ENCODE measurements at regions not wholly inside any gene's neighbourhood (a gene's known extent, or its start where the extent isn't known, plus 50 kb on each side); places are given as distances from the start of the nearest gene placed in this dataset.

DNA sequence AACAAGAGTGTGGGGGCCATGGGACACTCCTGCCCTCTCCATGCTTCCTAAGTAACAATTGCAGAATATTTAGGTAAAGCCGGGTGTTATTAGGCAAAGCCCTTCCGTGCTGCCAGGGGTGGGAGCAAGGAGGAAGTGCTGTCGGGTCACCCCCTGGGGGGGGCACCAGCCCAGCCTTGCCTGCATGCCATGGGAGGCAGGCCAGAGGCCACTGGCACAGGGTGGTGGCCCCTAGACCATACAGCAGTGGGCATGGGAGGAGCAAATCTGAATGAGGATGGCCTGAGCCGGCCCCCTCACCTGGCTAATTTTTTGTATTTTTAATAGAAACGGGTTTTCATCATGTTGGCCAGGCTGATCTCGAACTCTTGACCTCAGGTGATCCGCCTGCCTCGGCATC lies 355.7 kb upstream of the CDH8 start:
- Histone ChIP-seq H3K9me3 (ENCODE audit: control insufficient read depth in 2 of 2, low read length in 2 of 2) (no peaks in the 10 kb centered on the region), H3K4me1 (ENCODE audit: control insufficient read depth, insufficient read depth, low read length) (no peaks in the 10 kb centered on the region), H3K4me3 (ENCODE audit: low read length in 2 of 2) (no peak overlapping the region), H3K27ac (ENCODE audit: low read length) (no peak overlapping the region), H3K27me3 (ENCODE audit: control insufficient read depth in 1 of 2, insufficient read depth in 2 of 2, low read length in 2 of 2) (no peaks in the 10 kb centered on the region), H3K36me3 (ENCODE audit: control insufficient read depth in 2 of 2, insufficient read depth in 2 of 2, low read length in 2 of 2) (no peaks in the 10 kb centered on the region), H3K9ac (ENCODE audit: low read length in 2 of 2) (no peak overlapping the region)

DNA sequence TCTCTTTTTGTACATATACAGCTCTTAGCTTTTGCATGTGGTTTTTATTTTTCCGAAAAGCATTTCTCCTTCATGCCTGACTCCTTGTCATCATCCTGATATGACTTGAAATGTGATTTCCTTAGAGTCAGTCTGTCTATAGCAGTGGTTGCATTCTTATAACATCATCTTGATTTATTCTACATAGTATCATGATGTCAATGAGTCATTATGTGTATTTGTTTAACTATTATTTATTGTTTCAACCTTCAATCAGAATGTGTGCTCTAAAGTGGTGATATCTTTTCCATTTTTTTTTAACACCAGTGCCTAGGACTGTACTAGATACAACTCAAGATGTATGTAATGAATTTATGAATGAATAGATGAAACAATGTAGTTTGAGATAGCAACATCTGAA lies 354.9 kb upstream of the CDH8 start:
- Histone ChIP-seq H3K36me3 (ENCODE audit: control insufficient read depth in 2 of 2, insufficient read depth in 2 of 2, low read length in 2 of 2) (no peaks in the 10 kb centered on the region), H3K4me3 (ENCODE audit: low read length in 2 of 2) (no peak overlapping the region), H3K27ac (ENCODE audit: low read length) (no peak overlapping the region), H3K4me1 (ENCODE audit: control insufficient read depth, insufficient read depth, low read length) (no peaks in the 10 kb centered on the region), H3K27me3 (ENCODE audit: control insufficient read depth in 1 of 2, insufficient read depth in 2 of 2, low read length in 2 of 2) (no peaks in the 10 kb centered on the region), H3K9ac (ENCODE audit: low read length in 2 of 2) (no peak overlapping the region), H3K9me3 (ENCODE audit: control insufficient read depth in 2 of 2, low read length in 2 of 2) (no peaks in the 10 kb centered on the region)

- no peaks in the 10 kb centered on the region for H3K4me1 ChIP-seq (ENCODE audit: control insufficient read depth, insufficient read depth, low read length)
- H3K4me3 ChIP-seq (ENCODE audit: low read length in 2 of 2) = no peak overlapping the region
- no peak overlapping the region for H3K9ac ChIP-seq (ENCODE audit: low read length in 2 of 2)
- H3K9me3 ChIP-seq (ENCODE audit: control insufficient read depth in 2 of 2, low read length in 2 of 2) = no peaks in the 10 kb centered on the region
- no peaks in the 10 kb centered on the region for H3K36me3 ChIP-seq (ENCODE audit: control insufficient read depth in 2 of 2, insufficient read depth in 2 of 2, low read length in 2 of 2)
- H3K27ac ChIP-seq (ENCODE audit: low read length) = no peak overlapping the region
- H3K27me3 ChIP-seq (ENCODE audit: control insufficient read depth in 1 of 2, insufficient read depth in 2 of 2, low read length in 2 of 2) = no peaks in the 10 kb centered on the region
These were observed 354.0 kb upstream of the CDH8 start for GRCh38 chr16:62390214-62390613.

DNA sequence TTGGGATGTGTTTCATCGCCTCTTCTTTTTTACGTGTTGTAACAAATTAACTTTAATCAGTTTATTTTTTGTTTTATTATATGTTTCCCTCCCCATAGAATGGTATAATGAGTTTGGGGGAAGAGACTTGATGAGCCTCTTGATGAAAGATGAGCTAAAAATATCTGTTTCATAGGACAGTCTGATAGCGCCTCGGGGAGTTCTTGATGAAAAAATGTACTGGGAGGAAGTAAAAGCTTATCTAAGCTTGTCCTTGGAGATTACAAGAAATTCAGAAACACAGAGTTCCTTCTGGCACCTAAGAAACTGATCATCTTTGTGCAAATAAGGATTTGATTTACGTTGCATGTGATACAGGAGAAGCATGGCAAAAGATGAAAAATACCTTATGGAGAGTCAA lies 350.2 kb upstream of the CDH8 start:
- Histone ChIP-seq H3K4me1 (ENCODE audit: control insufficient read depth, insufficient read depth, low read length) (no peaks in the 10 kb centered on the region), H3K4me3 (ENCODE audit: low read length in 2 of 2) (no peak overlapping the region), H3K27me3 (ENCODE audit: control insufficient read depth in 1 of 2, insufficient read depth in 2 of 2, low read length in 2 of 2) (no peaks in the 10 kb centered on the region), H3K36me3 (ENCODE audit: control insufficient read depth in 2 of 2, insufficient read depth in 2 of 2, low read length in 2 of 2) (no peaks in the 10 kb centered on the region), H3K9me3 (ENCODE audit: control insufficient read depth in 2 of 2, low read length in 2 of 2) (no peaks in the 10 kb centered on the region), H3K9ac (ENCODE audit: low read length in 2 of 2) (no peak overlapping the region), H3K27ac (ENCODE audit: low read length) (no peak overlapping the region)

DNA sequence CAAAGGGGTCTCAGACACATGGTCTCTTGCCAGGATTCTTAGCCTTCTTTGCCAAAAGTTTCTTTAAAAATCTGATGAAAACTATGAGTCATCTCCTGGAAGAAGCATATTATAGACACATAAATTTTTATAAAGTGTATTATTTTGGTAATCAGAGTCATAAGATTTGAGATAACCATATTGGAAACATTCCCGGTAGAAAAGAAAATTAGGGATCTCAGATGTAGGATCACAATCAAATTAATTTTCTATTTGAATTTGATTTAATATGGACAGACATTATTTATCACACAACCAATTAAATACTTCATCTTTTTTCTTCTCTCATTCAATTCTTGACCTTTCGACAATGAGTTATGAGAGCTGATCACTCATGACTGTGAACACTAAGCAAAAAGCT lies 347.7 kb upstream of the CDH8 start:
- H3K9me3 ChIP-seq (ENCODE audit: control insufficient read depth in 2 of 2, low read length in 2 of 2) = no peaks in the 10 kb centered on the region
- H3K4me1 ChIP-seq (ENCODE audit: control insufficient read depth, insufficient read depth, low read length) = no peaks in the 10 kb centered on the region
- no peak overlapping the region for H3K27ac ChIP-seq (ENCODE audit: low read length)
- no peaks in the 10 kb centered on the region for H3K36me3 ChIP-seq (ENCODE audit: control insufficient read depth in 2 of 2, insufficient read depth in 2 of 2, low read length in 2 of 2)
- H3K27me3 ChIP-seq (ENCODE audit: control insufficient read depth in 1 of 2, insufficient read depth in 2 of 2, low read length in 2 of 2) = no peaks in the 10 kb centered on the region
- no peak overlapping the region for H3K4me3 ChIP-seq (ENCODE audit: low read length in 2 of 2)
- no peak overlapping the region for H3K9ac ChIP-seq (ENCODE audit: low read length in 2 of 2)

- Histone ChIP-seq H3K4me3 (ENCODE audit: low read length in 2 of 2) (no peak overlapping the region), H3K36me3 (ENCODE audit: control insufficient read depth in 2 of 2, insufficient read depth in 2 of 2, low read length in 2 of 2) (no peaks in the 10 kb centered on the region), H3K9ac (ENCODE audit: low read length in 2 of 2) (no peak overlapping the region), H3K4me1 (ENCODE audit: control insufficient read depth, insufficient read depth, low read length) (no peaks in the 10 kb centered on the region), H3K9me3 (ENCODE audit: control insufficient read depth in 2 of 2, low read length in 2 of 2) (no peaks in the 10 kb centered on the region), H3K27ac (ENCODE audit: low read length) (no peak overlapping the region), H3K27me3 (ENCODE audit: control insufficient read depth in 1 of 2, insufficient read depth in 2 of 2, low read length in 2 of 2) (no peaks in the 10 kb centered on the region)
These were observed 334.2 kb upstream of the CDH8 start for GRCh38 chr16:62370445-62370844.

DNA sequence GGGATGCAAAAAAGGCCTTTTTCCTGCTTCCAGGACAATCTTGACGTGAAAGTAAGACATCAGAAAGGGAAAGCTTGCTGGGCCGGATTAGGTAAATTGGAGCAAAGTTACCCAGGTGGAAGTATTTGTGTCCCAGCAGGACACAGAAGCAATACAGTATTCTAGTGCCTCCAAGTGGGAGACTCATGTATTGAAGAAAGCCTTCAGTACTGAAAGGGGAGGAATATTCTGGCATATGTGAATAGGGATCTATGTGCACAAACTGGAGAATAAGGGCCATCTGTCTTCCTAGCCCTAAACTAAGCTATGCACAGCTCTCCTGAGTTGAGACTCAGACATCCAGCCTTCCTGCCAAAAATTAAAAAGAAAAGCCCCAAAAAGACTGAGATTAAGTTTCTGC lies 327.3 kb upstream of the CDH8 start:
- H3K36me3 ChIP-seq (ENCODE audit: control insufficient read depth in 2 of 2, insufficient read depth in 2 of 2, low read length in 2 of 2) = no peaks in the 10 kb centered on the region
- H3K4me1 ChIP-seq (ENCODE audit: control insufficient read depth, insufficient read depth, low read length) = no peaks in the 10 kb centered on the region
- H3K27me3 ChIP-seq (ENCODE audit: control insufficient read depth in 1 of 2, insufficient read depth in 2 of 2, low read length in 2 of 2) = no peaks in the 10 kb centered on the region
- no peak overlapping the region for H3K27ac ChIP-seq (ENCODE audit: low read length)
- no peaks in the 10 kb centered on the region for H3K9me3 ChIP-seq (ENCODE audit: control insufficient read depth in 2 of 2, low read length in 2 of 2)
- no peak overlapping the region for H3K9ac ChIP-seq (ENCODE audit: low read length in 2 of 2)
- no peak overlapping the region for H3K4me3 ChIP-seq (ENCODE audit: low read length in 2 of 2)

GRCh38 chr16:62353355-62353754 lies 317.1 kb upstream of the CDH8 start:
- H3K27me3 ChIP-seq (ENCODE audit: control insufficient read depth in 1 of 2, insufficient read depth in 2 of 2, low read length in 2 of 2) = no peaks in the 10 kb centered on the region
- no peaks in the 10 kb centered on the region for H3K36me3 ChIP-seq (ENCODE audit: control insufficient read depth in 2 of 2, insufficient read depth in 2 of 2, low read length in 2 of 2)
- no peak overlapping the region for H3K27ac ChIP-seq (ENCODE audit: low read length)
- no peak overlapping the region for H3K4me3 ChIP-seq (ENCODE audit: low read length in 2 of 2)
- H3K4me1 ChIP-seq (ENCODE audit: control insufficient read depth, insufficient read depth, low read length) = no peaks in the 10 kb centered on the region
- no peak overlapping the region for H3K9ac ChIP-seq (ENCODE audit: low read length in 2 of 2)
- H3K9me3 ChIP-seq (ENCODE audit: control insufficient read depth in 2 of 2, low read length in 2 of 2) = no peaks in the 10 kb centered on the region

DNA sequence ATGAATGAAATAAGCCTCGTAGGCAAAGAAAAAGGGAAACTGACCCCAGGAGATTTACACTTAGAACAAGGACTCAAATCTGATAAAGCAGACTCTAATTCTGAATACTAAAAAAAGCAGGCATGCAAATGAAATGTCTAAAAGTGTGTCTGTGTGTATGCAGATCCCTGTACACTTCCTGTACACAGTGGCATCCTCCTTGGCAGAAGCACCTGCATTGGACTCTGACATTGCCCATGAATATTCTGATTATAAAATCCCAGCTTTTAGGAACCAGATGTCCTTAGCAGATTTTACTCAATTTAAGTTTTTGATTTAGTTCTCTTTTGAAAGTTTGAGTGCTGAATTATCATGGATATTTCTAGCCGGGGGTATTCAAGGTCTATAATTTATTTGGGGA lies 306.0 kb upstream of the CDH8 start:
- no peaks in the 10 kb centered on the region for H3K36me3 ChIP-seq (ENCODE audit: control insufficient read depth in 2 of 2, insufficient read depth in 2 of 2, low read length in 2 of 2)
- no peak overlapping the region for H3K9ac ChIP-seq (ENCODE audit: low read length in 2 of 2)
- H3K4me1 ChIP-seq (ENCODE audit: control insufficient read depth, insufficient read depth, low read length) = no peaks in the 10 kb centered on the region
- no peaks in the 10 kb centered on the region for H3K27me3 ChIP-seq (ENCODE audit: control insufficient read depth in 1 of 2, insufficient read depth in 2 of 2, low read length in 2 of 2)
- no peak overlapping the region for H3K4me3 ChIP-seq (ENCODE audit: low read length in 2 of 2)
- no peak overlapping the region for H3K27ac ChIP-seq (ENCODE audit: low read length)
- no peaks in the 10 kb centered on the region for H3K9me3 ChIP-seq (ENCODE audit: control insufficient read depth in 2 of 2, low read length in 2 of 2)

GRCh38 chr16:62335356-62335755 lies 299.1 kb upstream of the CDH8 start:
- H3K9me3 ChIP-seq (ENCODE audit: control insufficient read depth in 2 of 2, low read length in 2 of 2) = no peaks in the 10 kb centered on the region
- H3K27ac ChIP-seq (ENCODE audit: low read length) = no peak overlapping the region
- no peak overlapping the region for H3K9ac ChIP-seq (ENCODE audit: low read length in 2 of 2)
- no peaks in the 10 kb centered on the region for H3K36me3 ChIP-seq (ENCODE audit: control insufficient read depth in 2 of 2, insufficient read depth in 2 of 2, low read length in 2 of 2)
- no peaks in the 10 kb centered on the region for H3K27me3 ChIP-seq (ENCODE audit: control insufficient read depth in 1 of 2, insufficient read depth in 2 of 2, low read length in 2 of 2)
- no peak overlapping the region for H3K4me3 ChIP-seq (ENCODE audit: low read length in 2 of 2)
- no peaks in the 10 kb centered on the region for H3K4me1 ChIP-seq (ENCODE audit: control insufficient read depth, insufficient read depth, low read length)

- Histone ChIP-seq H3K9me3 (ENCODE audit: control insufficient read depth in 2 of 2, low read length in 2 of 2) (no peaks in the 10 kb centered on the region), H3K4me3 (ENCODE audit: low read length in 2 of 2) (no peak overlapping the region), H3K36me3 (ENCODE audit: control insufficient read depth in 2 of 2, insufficient read depth in 2 of 2, low read length in 2 of 2) (no peaks in the 10 kb centered on the region), H3K27ac (ENCODE audit: low read length) (no peak overlapping the region), H3K4me1 (ENCODE audit: control insufficient read depth, insufficient read depth, low read length) (no peaks in the 10 kb centered on the region), H3K9ac (ENCODE audit: low read length in 2 of 2) (no peak overlapping the region), H3K27me3 (ENCODE audit: control insufficient read depth in 1 of 2, insufficient read depth in 2 of 2, low read length in 2 of 2) (no peaks in the 10 kb centered on the region)
These were observed 285.4 kb upstream of the CDH8 start for GRCh38 chr16:62321606-62322005.

GRCh38 chr16:62298600-62298999 lies 262.4 kb upstream of the CDH8 start:
- H3K9ac ChIP-seq (ENCODE audit: low read length in 2 of 2) = no peak overlapping the region
- H3K4me1 ChIP-seq (ENCODE audit: control insufficient read depth, insufficient read depth, low read length) = no peaks in the 10 kb centered on the region
- peaks cover 0 to 2% of the 10 kb centered on the region in 2 donors for H3K9me3 ChIP-seq (ENCODE audit: control insufficient read depth in 2 of 2, low read length in 2 of 2)
- H3K27ac ChIP-seq (ENCODE audit: low read length) = no peak overlapping the region
- peak overlapping the region in 1 of 2 donors; percentile 52 for H3K4me3 ChIP-seq (ENCODE audit: low read length in 2 of 2)
- H3K27me3 ChIP-seq (ENCODE audit: control insufficient read depth in 1 of 2, insufficient read depth in 2 of 2, low read length in 2 of 2) = no peaks in the 10 kb centered on the region
- no peaks in the 10 kb centered on the region for H3K36me3 ChIP-seq (ENCODE audit: control insufficient read depth in 2 of 2, insufficient read depth in 2 of 2, low read length in 2 of 2)

Data from stomach smooth muscle (tissue), 2 donors.